Hematopoietic multipotent progenitor cell treated with erythropoietin and hydrocortisone succinate and interleukin-3 and kit ligand, for 15 days (in vitro differentiated cells): ENCODE measurements at regions not wholly inside any gene's neighbourhood (a gene's known extent, or its start where the extent isn't known, plus 50 kb on each side); places are given as distances from the start of the nearest gene placed in this dataset.
"Not testable (repeated sequence)": the region's sequence is repeated elsewhere in the genome, so short reads cannot be mapped to it uniquely, and the experiment has no call there.

Experiments used
- DNase-seq: peaks from one replicate; pipeline ENCODE4 v3.0.0-alpha.2; 2015; ENCODE audit warnings: low spot score

DNA sequence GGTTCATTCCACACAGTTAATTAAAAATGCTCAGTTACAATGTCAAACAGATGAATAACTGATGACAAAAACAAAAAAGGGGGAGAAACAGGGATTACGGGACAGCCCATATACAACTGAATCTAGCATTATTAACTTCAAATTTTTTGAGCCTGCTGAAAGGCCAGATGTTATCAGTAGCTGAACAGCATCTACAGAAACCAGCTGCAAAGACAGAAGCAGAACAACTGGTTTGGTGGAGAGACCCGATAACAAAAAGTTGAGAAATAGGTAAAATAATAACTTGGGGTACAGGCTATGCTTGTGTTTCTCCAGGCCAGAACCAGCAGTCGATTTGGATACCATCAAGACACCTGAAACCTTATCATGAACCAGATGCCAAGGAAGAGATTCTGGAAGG is 109.8 kb downstream of the SEPTIN7 start:
- not testable (repeated sequence) for DNase-seq

DNA sequence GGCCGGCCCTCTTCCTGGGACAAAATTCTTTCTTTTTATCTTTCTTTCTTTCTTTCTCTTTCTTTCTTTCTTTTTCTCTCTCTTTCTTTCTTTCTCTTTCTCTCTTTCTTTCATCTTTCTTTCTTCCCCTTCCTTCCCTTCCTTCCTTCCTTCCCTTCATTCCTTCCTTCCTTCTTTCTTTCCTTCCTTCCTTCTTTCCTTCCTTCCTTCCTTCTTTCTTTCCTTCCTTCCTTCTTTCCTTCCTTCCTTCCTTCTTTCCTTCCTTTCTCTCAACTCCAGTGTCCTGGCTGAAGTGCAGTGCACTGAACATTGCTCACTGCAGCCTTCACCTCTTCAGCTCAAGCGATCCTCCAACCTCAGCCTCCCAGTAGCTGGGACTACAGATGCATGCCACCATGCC is 112.5 kb downstream of the SEPTIN7 start:
- DNase-seq = not testable (repeated sequence)

DNA sequence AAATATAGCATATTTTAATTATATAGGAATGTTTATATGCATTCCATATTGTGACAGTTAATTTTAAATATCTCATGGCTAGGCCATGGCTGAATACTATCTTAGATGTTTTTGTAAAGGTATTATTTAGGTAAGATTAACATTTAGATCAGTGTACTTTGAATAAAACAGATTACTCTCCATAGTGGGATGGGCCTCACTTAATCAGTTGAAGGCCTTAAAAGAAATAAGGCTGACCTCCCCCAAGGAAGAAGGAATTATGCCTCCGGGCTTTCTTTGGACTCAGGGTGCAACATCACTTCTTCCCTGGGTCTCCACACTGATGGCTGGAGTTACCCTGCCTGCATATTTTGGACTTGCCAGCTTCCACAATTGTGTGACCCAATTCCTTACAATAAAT is 113.4 kb downstream of the SEPTIN7 start:
- DNase-seq = not testable (repeated sequence)

DNA sequence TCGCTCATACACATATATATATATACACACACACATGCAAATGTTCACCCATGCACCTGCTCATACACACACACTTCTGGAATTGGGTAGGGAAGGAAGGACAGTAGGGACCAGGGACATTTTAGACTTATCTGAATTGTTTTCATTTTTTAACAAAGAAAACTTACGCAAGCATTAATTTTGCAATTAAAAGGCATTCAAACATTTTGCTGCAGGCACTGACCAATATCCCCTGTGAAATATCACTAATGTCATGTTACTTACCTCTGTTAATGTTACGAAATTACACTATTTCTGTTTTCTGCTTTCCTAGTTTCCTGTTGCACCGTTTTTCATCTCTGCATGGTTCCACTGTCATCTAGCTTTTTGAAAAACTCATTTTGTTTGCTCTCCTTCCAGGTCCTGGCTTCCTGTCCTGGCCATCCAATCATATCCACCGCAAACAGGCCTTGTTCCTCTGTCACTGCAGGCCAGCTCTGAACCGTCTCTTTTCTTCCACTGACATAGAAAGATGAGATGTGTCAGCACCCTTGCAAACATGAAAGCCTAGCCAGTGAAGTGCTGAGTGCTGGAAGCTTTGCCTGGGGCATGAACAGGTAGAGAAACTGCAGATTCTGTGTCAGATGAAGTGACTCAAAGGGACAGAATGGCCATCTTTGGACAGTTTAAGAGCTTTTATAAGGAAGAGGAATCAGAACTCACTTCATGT is 114.5 kb downstream of the SEPTIN7 start:
- not testable (repeated sequence) for DNase-seq

DNA sequence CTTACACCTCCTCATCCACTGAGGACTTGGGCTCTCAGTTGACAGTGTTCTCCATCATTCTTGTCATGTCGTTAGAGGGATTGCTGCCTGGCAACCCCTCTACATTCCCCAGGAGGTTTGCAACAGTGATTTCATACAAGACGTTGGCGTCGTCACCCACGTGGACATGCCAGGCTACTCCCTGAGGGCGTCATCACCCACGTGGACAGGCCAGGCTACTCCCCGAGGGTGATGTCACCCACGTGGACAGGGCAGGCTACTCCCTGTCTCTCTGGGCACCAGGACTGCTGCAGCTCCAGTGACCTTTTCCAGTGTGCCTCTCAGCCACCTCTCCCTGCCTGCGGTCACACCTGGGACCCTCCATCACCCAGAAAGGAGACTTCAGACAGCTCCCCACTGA is 117.4 kb downstream of the SEPTIN7 start:
- DNase-seq = not testable (repeated sequence)

DNA sequence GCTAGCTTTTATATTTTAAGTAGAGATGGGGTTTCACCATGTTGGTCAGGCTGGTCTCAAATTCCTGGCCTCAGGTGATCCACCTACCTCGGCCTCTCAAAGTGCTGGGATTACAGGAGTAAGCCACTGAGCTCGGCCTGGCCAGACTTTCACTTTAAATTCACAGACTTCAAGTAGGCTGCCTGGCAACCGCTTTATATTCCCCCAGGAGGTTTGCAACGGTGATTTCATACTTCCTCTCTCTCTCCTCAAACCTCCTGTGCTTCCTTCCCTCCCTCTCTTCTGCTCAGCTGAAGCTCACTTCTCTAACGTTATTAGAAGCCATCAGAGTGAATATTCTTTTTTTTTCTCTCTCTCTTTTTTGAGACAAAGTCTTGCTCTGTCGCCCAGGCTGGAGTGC is 118.8 kb downstream of the SEPTIN7 start:
- DNase-seq = not testable (repeated sequence)

DNA sequence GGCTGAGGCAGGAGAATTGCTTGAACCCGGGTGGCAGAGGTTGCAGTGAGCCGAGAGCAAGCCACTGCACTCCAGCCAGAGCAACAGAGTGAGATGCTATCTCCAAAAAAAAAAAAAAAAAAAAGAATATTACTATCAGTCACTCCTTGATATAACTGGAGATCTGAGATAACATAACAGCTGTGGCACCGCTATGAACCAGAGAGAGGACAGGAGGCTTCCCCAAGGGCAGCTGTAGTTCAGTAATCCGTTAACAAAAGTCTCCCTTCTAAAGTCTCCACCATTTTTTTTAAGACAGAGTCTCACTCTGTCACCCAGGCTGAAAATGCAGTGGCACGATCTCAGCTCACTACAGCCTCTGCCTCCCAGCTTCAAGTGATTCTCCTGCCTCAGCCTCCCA is 120.5 kb downstream of the SEPTIN7 start:
- not testable (repeated sequence) for DNase-seq

DNA sequence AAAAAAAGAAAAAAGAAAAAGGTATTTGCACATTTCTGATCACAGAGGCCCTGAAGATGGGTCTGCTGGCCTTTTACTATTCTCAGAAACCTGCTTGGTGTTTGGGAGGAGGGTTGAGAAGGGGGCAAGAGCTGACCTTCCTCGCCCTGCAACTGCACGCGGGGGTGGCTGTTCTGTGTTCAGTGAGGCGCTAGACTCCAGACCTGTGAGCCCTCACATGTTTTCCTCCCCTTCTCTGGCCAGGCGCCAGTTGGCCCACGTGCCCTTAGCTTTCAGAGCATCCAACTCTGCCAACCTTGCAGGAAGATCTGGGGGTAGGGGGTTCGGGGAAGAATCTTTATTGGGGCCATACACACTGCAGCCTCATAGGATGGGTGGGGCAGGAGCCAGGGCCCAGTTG is 123.8 kb downstream of the SEPTIN7 start:
- not testable (repeated sequence) for DNase-seq

DNA sequence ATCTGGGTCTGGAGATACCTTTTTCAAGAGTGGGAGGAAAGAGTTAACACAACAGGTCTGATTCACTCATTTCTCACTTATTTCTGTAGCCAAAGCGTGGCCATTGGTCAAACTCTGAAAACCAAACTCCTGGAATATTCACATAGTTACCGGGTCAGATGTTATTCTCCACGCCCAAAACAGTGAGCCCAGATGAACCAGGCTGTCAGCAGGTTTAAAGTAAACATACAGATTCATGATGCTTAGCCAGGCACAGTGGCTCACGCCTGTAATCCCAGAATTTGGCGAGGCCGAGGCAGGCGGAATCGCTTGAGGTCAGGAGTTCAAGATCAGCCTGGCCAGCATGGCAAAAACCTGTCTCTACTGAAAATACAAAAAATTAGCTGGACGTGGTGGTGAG is 126.1 kb downstream of the SEPTIN7 start:
- DNase-seq = not testable (repeated sequence)

DNA sequence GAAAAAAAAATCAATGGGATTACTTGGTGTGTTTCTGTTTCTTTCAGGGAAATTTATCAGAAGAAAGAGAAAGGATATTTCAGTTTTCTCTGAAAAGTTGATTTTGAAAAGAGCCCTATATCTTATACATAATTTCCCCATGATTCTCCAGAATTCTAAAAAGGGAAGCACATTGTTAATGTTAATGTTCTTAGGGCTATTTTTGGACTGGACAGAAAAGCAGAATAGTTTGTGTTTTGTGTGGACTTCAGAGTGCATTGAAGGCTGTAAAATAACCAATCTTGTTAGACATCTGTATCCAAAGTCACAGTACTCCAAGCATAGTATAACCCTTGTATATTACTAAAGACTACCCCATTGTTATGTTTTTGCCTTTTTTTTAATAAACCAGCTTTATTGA is 130.3 kb downstream of the SEPTIN7 start:
- not testable (repeated sequence) for DNase-seq

DNA sequence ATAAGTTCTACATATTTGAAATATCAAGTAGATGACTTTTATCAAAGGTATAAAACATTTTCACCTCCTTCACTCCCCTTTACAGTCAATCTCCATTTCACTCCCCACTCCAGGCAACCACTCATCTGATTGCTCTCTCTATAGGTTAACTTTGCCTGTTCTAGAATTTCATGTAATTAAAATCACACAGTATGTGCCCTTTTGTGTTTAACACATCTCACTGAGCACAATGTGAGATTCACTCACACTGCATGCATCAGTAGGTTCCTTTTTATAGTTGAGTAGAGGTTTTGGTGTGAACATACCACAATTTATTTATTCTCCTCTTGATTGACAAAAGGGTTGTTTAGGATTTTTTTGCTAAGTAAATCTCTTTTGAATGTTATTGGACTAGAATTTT is 130.7 kb downstream of the SEPTIN7 start:
- not testable (repeated sequence) for DNase-seq

DNA sequence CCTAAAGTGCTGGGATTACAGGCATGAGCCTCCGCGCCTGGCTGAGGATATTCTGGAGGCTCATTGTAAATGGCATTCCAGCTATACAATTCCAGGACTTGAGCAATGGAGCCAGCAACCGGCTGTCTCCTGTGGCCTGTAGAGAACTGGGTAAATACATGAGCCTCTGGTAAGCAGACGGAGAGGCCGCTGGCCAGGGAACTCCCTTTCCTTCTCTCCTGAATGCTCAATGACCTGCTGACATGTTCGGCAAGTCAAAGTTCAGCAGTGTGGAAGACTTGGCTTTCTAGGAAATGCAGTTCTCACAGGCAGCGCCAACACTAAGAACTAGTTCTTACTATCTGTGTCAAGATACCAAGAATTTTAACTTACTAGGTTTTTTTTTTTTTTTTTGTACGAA is 139.8 kb downstream of the SEPTIN7 start:
- not testable (repeated sequence) for DNase-seq

DNA sequence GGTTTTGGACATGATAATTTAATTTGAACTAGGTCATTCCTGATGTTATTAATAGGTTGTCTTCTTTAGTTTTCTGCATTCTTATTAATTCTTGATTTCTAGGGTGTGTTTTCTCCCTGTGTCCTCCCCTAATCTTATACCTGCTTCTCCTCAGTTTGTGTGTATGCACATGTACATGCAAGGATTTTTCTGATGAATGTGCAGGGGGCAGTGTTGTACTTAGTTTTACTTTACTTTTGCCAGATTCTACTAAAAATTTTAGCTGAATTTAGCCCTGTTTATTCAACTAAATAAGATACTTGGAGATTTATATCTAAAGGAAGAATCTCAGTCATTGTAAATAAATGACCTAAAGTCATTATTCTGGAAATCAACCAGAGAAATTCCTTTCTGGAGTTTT is 144.8 kb downstream of the SEPTIN7 start:
- DNase-seq = not testable (repeated sequence)

DNA sequence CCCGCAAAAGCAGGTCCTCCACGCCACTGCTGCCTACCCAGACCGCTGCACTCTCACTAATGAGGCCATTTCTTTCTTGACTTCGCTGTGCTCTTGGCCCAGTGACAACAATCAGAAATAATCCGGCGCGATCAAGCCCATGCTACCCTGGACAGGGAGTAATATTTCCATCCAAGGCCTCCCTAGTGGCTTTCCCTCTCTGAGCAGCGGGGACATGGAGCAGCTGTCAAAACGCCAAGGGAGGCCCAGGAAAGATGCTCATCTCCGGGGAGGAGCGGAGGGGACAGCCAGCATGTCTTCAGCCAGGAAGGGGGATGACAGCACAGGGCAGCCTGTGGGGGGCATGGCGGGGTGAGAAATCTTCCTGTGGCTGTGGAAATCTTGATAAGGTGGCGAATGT is 154.9 kb downstream of the SEPTIN7 start:
- not testable (repeated sequence) for DNase-seq

DNA sequence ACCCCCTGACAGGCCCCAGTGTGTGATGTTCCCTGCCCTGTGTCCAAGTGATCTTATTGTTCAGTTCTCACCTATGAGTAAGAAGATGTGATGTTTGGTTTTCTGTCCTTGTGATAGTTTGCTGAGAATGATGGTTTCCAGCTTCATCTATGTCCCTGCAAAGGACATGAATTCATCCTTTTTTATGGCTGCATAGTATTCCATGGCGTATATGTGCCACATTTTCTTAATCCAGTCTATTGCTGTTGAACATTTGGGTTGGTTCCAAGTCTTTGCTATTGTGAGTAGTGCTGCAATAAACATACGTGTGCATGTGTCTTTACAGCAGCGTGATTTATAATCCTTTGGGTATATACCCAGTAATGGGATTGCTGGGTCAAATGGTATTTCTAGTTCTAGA is 156.1 kb downstream of the SEPTIN7 start:
- not testable (repeated sequence) for DNase-seq

DNA sequence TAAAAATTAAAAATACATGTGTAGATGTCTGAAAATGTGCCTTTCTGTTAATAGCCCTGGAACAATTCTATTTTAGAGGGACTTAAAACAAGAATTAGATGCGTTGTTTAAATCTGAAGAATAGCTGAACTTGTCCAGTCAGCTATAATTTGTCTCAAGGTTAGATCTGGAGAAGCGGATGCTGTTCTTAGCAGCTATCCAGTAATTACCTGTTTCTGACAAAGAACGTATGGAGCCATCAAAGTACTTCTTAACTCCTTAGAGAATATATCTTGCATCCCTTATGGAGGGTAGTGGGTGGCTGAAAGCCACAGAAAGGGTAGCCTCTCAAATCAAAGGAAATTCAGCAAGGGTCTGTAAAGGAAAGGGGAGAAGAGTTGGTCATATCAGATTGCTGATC is 160.4 kb downstream of the SEPTIN7 start:
- DNase-seq = not testable (repeated sequence)

DNA sequence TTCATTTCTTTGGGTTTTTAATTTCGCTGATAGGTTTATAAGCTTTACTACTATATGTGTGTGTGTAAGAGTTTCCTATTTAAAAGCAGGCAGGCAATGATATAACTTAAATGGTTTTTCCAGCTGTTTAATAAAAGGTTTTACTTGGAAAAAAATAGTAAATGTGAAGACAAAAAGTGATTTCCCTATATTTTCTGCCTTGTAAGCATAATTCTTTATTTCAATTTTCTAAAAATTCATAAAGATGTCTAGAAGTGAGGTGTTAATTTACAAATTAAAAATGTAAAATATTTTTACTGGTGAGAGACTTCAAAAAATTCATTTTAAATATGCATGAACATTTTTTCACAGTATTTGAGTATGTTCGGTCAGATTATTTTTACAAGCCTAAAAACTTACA is 161.8 kb downstream of the SEPTIN7 start:
- DNase-seq = not testable (repeated sequence)

DNA sequence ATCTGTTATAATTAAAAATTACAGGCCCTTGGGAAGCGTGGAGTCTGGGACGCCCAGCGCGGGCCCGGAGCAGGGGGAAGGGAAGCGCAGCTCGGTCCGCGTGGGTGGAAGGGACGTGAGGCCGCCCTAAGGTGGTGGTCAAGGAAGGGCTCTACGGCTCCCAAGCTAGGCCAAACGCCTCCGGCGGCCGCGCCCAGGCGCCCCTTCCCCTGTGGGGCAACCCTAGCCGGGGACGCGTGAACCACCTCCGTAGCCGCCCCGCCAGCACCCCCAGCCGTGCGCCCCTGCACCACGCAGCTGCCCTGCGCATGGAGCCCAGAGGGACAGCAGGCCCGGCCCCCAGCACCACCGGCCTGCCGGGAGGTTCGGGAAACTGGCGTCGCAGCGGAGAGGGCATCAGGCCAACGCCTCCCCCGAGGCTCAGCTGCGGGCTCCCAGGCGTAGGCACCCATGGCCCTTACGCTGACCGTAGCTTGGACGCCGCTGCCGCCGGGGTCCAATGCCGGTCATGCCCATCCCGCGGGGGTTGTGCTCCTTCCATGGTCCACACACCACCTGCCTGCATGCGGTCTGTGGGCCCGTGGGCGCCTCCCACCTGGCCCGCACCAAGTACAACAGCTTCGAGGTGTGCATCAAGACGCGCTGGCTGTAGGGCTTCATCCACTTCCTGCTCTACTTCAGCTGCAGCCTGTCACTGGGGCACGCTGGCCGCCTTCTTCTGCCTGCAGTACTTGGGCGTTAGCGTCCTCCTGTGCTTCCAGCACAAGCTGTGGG is 166.7 kb downstream of the SEPTIN7 start:
- no peak for DNase-seq

DNA sequence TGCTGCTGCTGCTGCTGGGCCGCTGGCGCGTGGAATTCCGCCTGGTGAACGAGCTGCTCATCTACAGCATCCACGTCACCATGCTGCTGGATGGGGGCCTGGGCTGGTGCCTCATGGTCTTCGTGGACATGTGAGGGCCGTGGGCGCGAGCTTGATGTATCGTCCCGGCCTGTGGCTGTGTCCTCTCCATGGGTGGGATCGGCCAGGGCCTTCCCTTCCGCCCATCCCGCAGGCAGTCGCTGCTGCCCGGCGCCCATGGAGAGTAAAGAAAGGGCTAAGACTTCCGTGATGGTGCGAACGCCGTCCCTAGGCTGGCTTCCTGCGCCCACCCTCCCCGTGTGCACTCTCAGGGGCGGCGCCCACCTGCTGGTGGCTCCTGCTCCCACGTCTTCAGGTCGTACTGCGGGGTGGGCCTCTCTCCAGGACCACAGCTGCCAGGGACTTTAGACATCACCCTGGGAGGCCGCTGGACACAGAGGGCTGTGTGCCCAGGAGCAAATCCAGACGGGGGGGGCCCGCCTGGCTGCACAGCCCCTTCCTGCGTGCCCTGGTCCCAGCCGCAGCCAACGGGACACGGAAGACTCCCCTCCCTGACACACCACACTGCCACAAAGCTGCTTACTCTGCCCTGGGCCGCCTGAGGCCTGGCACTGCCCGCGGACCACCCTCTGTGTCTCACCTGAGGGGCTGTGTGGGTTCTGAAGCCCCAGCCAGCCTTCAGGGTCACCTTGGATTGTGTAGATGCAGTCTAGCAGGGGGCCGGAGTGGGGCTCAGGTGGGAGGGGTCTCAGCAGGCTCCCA is 167.5 kb downstream of the SEPTIN7 start:
- DNase-seq = no peak

DNA sequence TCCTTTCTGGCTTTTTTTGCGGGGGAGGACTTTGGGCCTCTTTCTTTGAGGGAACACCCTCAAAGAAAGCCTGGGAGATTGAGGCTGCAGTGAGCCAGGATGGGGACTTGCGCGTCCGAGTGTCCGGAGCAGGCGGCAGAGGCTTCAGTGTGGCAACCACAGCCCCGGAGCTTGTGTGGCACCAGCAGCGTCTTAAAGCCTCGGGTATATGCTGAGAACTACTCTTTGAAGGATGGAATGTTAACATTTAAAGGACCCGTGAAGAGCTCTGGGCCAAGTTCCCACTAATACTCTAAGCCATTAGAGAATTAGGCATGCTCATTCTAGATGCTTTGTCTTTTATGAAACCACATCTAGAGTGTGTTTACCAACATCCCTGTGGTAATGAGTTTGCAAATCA is 168.2 kb downstream of the SEPTIN7 start:
- DNase-seq = no peak

DNA sequence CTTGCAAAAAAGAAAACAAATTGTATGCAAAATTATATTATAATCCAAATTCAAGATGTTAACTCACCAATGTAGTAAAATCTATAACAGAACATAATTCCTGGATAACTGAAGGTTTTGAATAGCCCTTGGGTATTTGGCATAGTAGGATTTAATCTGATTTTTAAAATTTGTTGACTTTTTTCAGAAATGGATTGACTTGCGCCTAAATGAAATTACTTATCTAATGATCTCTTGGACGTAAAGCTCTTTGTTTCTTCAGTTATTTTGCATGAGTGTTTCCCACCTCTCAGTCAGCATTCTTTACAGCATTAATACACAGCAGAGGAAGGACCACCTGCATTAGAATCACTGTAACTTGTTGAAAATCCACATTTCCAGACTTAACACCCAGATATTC is 169.6 kb downstream of the SEPTIN7 start:
- no peak for DNase-seq

DNA sequence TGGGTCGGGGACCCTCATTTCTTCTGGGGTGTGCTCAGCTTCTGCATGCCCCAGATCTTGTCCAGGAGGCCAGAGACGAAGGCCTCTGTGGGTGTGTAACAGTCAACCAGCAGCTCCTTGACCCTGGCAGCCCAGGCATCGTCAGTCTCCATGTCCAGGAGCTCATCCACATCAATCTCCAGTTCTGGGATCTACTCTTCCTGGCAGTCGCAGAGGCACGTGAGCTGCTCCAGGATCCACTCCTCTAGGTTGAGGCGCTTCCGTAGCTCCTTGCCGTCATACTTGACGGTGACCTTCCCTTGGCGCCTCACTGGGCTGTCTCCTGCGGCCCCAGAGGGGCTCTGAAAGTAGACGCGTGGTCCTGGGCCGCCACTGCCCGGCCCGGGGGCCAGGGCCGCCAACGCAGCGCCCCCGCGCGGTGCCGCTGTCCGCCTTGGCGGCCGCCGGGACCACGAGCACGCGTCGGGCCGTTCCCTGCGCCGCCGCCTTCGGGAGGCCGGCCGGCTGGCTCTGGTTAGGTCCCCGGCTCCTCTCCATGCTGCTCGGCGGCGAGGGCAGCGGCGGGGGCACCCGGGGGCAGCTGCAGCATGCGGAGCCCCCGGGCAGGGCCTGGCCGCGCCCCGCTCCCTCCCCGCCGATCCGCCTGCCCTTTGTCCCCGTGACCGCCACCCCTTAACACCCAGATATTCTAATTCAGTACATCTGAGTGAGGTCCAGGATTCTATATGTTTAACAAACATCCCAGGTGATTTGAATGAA is 170.5 kb downstream of the SEPTIN7 start:
- DNase-seq = no peak
